ENCODE measurements at regions not wholly inside any gene's neighbourhood (a gene's known extent, or its start where the extent isn't known, plus 50 kb on each side); places are given as distances from the start of the nearest gene placed in this dataset.

DNA sequence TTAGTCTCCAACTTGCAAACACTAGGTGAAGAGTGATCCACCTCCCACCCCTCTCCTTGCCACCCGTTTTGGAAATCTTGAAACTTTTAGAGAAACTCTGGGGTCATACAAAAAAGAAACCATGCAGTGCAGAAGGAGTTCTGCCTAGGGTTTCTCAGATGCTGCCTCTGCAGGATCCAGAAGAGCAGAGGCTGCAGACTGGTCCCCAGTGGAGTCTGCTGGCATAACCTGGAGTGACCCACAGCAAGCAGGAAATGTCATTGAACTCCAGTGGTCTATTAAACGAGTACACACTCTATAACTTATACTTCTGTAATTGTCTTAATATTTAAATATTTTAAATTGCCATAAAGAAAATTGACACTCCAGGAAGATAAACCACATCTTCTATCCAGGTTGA is 280.7 kb upstream of the NT5E start:
- in situ Hi-C loops (cut with MboI) = no loop called here
- no peaks in the 10 kb centered on the region for H3K4me1 ChIP-seq (replicated peaks in 1 of 2; ENCODE audit: control insufficient read depth in 2 of 2, insufficient read depth in 2 of 2, low read length in 2 of 2)
- no peak overlapping the region for H3K9ac ChIP-seq (ENCODE audit: insufficient read depth in 1 of 2, low read depth in 2 of 2, low read length in 2 of 2)
- H3K27ac ChIP-seq (ENCODE audit: extremely low read depth, low read depth, low read length) = no peak overlapping the region
- no peak for DNase-seq (ENCODE audit: extremely low read depth in 1 of 4, low spot score in 3 of 4)
- ChIA-PET CTCF (ENCODE audit: low intra/inter-chr PET ratio) (no interaction called here), POLR2A (no interaction called here)
- H3K4me2 ChIP-seq (ENCODE audit: insufficient read depth, low read length) = no peak overlapping the region
- intact Hi-C loops (cut with micrococcal nuclease) = no loop called here
- H3K79me2 ChIP-seq (ENCODE audit: control insufficient read depth, insufficient read depth, low read length) = no peaks in the 10 kb centered on the region
- WGBS (ENCODE audit: insufficient coverage, low coverage, missing lambda C conversion rate) = 0% methylated on average over 2 of the region's 2 CpGs
- H2AFZ ChIP-seq (ENCODE audit: low read depth, low read length) = no peak overlapping the region
- no peak overlapping the region for H3K4me3 ChIP-seq
- no peaks in the 10 kb centered on the region for H3K27me3 ChIP-seq (ENCODE audit: control insufficient read depth in 2 of 2, insufficient read depth in 2 of 2, low read length in 2 of 2)
- BruUV-seq (replicated peaks) = no TSS peak
- H3K9me1 ChIP-seq (ENCODE audit: control insufficient read depth, insufficient read depth, low read length) = no peaks in the 10 kb centered on the region
- no peak for FAIRE-seq
- no peaks in the 10 kb centered on the region for H3K9me3 ChIP-seq (replicated peaks; ENCODE audit: control insufficient read depth, insufficient read depth, low read depth, low read length)
- no peak for ATAC-seq
- H4K20me1 ChIP-seq (replicated peaks; ENCODE audit: control insufficient read depth, insufficient read depth, low read length) = no peaks in the 10 kb centered on the region
- no peak for TF ChIP-seq HDAC6 (IDR thresholded peaks at IDR 0.05; ENCODE audit: low read depth, low read length)
- TF ChIP-seq, protein P1, sequence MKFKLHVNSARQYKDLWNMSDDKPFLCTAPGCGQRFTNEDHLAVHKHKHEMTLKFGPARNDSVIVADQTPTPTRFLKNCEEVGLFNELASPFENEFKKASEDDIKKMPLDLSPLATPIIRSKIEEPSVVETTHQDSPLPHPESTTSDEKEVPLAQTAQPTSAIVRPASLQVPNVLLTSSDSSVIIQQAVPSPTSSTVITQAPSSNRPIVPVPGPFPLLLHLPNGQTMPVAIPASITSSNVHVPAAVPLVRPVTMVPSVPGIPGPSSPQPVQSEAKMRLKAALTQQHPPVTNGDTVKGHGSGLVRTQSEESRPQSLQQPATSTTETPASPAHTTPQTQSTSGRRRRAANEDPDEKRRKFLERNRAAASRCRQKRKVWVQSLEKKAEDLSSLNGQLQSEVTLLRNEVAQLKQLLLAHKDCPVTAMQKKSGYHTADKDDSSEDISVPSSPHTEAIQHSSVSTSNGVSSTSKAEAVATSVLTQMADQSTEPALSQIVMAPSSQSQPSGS (CRISPR knock-in tag; IDR thresholded peaks at IDR 0.05) = no peak
- TF ChIP-seq, protein P2, sequence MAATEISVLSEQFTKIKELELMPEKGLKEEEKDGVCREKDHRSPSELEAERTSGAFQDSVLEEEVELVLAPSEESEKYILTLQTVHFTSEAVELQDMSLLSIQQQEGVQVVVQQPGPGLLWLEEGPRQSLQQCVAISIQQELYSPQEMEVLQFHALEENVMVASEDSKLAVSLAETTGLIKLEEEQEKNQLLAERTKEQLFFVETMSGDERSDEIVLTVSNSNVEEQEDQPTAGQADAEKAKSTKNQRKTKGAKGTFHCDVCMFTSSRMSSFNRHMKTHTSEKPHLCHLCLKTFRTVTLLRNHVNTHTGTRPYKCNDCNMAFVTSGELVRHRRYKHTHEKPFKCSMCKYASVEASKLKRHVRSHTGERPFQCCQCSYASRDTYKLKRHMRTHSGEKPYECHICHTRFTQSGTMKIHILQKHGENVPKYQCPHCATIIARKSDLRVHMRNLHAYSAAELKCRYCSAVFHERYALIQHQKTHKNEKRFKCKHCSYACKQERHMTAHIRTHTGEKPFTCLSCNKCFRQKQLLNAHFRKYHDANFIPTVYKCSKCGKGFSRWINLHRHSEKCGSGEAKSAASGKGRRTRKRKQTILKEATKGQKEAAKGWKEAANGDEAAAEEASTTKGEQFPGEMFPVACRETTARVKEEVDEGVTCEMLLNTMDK (IDR thresholded peaks at IDR 0.05; ENCODE audit: borderline replicate concordance, insufficient read depth, low read depth, low read length, poor library complexity, severe bottlenecking) = no peak
- TF ChIP-seq MEIS2 (IDR thresholded peaks at IDR 0.05; ENCODE audit: partially characterized antibody) = no peak
- no peak for TF ChIP-seq ZNF780A (CRISPR knock-in tag; IDR thresholded peaks at IDR 0.05)
- TF ChIP-seq RBM22 (IDR thresholded peaks at IDR 0.05; ENCODE audit: low read depth, low read length, poor library complexity, severe bottlenecking) = no peak
- no peak for TF ChIP-seq HNRNPK (IDR thresholded peaks at IDR 0.05; ENCODE audit: low read depth, low read length, poor library complexity, severe bottlenecking)
- TF ChIP-seq ZBTB2 (IDR thresholded peaks at IDR 0.05) = no peak
- TF ChIP-seq, protein P3, sequence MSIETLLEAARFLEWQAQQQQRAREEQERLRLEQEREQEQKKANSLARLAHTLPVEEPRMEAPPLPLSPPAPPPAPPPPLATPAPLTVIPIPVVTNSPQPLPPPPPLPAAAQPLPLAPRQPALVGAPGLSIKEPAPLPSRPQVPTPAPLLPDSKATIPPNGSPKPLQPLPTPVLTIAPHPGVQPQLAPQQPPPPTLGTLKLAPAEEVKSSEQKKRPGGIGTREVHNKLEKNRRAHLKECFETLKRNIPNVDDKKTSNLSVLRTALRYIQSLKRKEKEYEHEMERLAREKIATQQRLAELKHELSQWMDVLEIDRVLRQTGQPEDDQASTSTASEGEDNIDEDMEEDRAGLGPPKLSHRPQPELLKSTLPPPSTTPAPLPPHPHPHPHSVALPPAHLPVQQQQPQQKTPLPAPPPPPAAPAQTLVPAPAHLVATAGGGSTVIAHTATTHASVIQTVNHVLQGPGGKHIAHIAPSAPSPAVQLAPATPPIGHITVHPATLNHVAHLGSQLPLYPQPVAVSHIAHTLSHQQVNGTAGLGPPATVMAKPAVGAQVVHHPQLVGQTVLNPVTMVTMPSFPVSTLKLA (conservative IDR thresholded peaks at IDR 0.05) = no peak
- no peak for TF ChIP-seq TAF9B (IDR thresholded peaks at IDR 0.05; ENCODE audit: partially characterized antibody)
- no peak for TF ChIP-seq LCOR (CRISPR knock-in tag; IDR thresholded peaks at IDR 0.05)
- no peak for TF ChIP-seq CBX1 (IDR thresholded peaks at IDR 0.05; ENCODE audit: low read depth)
- no peak for TF ChIP-seq ZNF212 (CRISPR knock-in tag; IDR thresholded peaks at IDR 0.05)
- H3K36me3 ChIP-seq (ENCODE audit: control insufficient read depth, insufficient read depth, low read length) = no peaks in the 10 kb centered on the region

Data from K562 (cell line).